ENCODE measurements at regions not wholly inside any gene's neighbourhood (a gene's known extent, or its start where the extent isn't known, plus 50 kb on each side); places are given as distances from the start of the nearest gene placed in this dataset.

GRCh38 chr17:54177606-54178308 lies 355.0 kb downstream of the KIF2B start:
- Histone ChIP-seq H3K9me2 (ENCODE audit: insufficient read depth, low read length) (no peaks in the 10 kb centered on the region), H3K4me1 (ENCODE audit: insufficient read depth, low read length, poor library complexity, severe bottlenecking) (no peaks in the 10 kb centered on the region), H3K9me3 (ENCODE audit: low read length) (no peaks in the 10 kb centered on the region), H3K4me2 (ENCODE audit: low read length) (no peak overlapping the region), H3K79me2 (ENCODE audit: insufficient read depth, low read depth, low read length) (no peaks in the 10 kb centered on the region), H2AFZ (ENCODE audit: low read length) (no peak overlapping the region), H3K4me3 (ENCODE audit: low read depth, low read length, poor library complexity, severe bottlenecking) (no peak overlapping the region), H3K27ac (ENCODE audit: low read depth, low read length, poor library complexity, severe bottlenecking) (no peak overlapping the region), H4K20me1 (ENCODE audit: insufficient read depth, low read length) (no peaks in the 10 kb centered on the region), H3K36me3 (ENCODE audit: insufficient read depth, low read length) (no peaks in the 10 kb centered on the region)
- TF ChIP-seq, protein P1, sequence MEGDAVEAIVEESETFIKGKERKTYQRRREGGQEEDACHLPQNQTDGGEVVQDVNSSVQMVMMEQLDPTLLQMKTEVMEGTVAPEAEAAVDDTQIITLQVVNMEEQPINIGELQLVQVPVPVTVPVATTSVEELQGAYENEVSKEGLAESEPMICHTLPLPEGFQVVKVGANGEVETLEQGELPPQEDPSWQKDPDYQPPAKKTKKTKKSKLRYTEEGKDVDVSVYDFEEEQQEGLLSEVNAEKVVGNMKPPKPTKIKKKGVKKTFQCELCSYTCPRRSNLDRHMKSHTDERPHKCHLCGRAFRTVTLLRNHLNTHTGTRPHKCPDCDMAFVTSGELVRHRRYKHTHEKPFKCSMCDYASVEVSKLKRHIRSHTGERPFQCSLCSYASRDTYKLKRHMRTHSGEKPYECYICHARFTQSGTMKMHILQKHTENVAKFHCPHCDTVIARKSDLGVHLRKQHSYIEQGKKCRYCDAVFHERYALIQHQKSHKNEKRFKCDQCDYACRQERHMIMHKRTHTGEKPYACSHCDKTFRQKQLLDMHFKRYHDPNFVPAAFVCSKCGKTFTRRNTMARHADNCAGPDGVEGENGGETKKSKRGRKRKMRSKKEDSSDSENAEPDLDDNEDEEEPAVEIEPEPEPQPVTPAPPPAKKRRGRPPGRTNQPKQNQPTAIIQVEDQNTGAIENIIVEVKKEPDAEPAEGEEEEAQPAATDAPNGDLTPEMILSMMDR (conservative IDR thresholded peaks at IDR 0.05; ENCODE audit: low read length) = no peak
- TF ChIP-seq EZH2phosphoT487 (IDR thresholded peaks at IDR 0.05; ENCODE audit: borderline replicate concordance, low read depth, low read length) = no peak
- BruUV-seq (replicated peaks) = no TSS peak
- DNase-seq (ENCODE audit: low spot score) = no peak
- ChIA-PET CTCF (ENCODE audit: unreplicated experiment) (no interaction called here), POLR2A (no interaction called here)
- intact Hi-C loops (cut with micrococcal nuclease; ENCODE audit: unreplicated experiment) = no loop called here

GRCh38 chr17:54180950-54181349 lies 358.2 kb downstream of the KIF2B start:
- CTCF ChIA-PET (ENCODE audit: unreplicated experiment) = no interaction called here
- TF ChIP-seq, protein P1 (conservative IDR thresholded peaks at IDR 0.05; ENCODE audit: low read length) = no peak
- no peak for TF ChIP-seq EZH2phosphoT487 (IDR thresholded peaks at IDR 0.05; ENCODE audit: borderline replicate concordance, low read depth, low read length)
- POLR2A ChIA-PET = no interaction called here
- no peak overlapping the region for H3K4me3 ChIP-seq (ENCODE audit: low read depth, low read length, poor library complexity, severe bottlenecking)
- no peaks in the 10 kb centered on the region for H3K4me1 ChIP-seq (ENCODE audit: insufficient read depth, low read length, poor library complexity, severe bottlenecking)
- no peak overlapping the region for H2AFZ ChIP-seq (ENCODE audit: low read length)
- no peaks in the 10 kb centered on the region for H3K9me3 ChIP-seq (ENCODE audit: low read length)
- no peaks in the 10 kb centered on the region for H4K20me1 ChIP-seq (ENCODE audit: insufficient read depth, low read length)
- no peak overlapping the region for H3K4me2 ChIP-seq (ENCODE audit: low read length)
- BruUV-seq (replicated peaks) = no TSS peak
- no peaks in the 10 kb centered on the region for H3K9me2 ChIP-seq (ENCODE audit: insufficient read depth, low read length)
- intact Hi-C loops (cut with micrococcal nuclease; ENCODE audit: unreplicated experiment) = no loop called here
- H3K36me3 ChIP-seq (ENCODE audit: insufficient read depth, low read length) = no peaks in the 10 kb centered on the region
- no peak for DNase-seq (ENCODE audit: low spot score)
- H3K27ac ChIP-seq (ENCODE audit: low read depth, low read length, poor library complexity, severe bottlenecking) = no peak overlapping the region
- H3K79me2 ChIP-seq (ENCODE audit: insufficient read depth, low read depth, low read length) = no peaks in the 10 kb centered on the region

DNA sequence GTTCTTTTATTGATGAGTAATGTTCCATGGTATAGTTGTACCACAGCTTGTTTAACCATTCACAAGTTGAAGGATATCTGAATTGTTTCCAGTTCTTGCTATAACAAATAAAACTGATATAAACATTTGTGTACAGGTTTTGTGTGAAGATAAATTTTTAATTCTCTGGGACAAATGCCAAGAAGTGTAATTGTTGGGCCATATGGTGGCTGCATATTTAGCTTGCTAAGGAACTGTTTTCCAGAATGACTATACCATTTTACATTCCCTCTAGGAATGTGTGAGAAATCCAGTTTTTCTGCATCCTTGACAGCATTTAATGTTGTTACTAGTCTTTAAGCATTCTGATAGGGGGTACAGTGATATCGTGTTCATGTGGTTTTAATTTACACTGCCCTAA lies 368.5 kb downstream of the KIF2B start:
- H3K9me2 ChIP-seq (ENCODE audit: insufficient read depth, low read length) = no peaks in the 10 kb centered on the region
- no peak overlapping the region for H3K4me2 ChIP-seq (ENCODE audit: low read length)
- POLR2A ChIA-PET = no interaction called here
- no peaks in the 10 kb centered on the region for H3K79me2 ChIP-seq (ENCODE audit: insufficient read depth, low read depth, low read length)
- H3K4me1 ChIP-seq (ENCODE audit: insufficient read depth, low read length, poor library complexity, severe bottlenecking) = no peaks in the 10 kb centered on the region
- H3K27ac ChIP-seq (ENCODE audit: low read depth, low read length, poor library complexity, severe bottlenecking) = no peak overlapping the region
- H2AFZ ChIP-seq (ENCODE audit: low read length) = no peak overlapping the region
- intact Hi-C loops (cut with micrococcal nuclease; ENCODE audit: unreplicated experiment) = no loop called here
- TF ChIP-seq, protein P1 (conservative IDR thresholded peaks at IDR 0.05; ENCODE audit: low read length) = no peak
- TF ChIP-seq EZH2phosphoT487 (IDR thresholded peaks at IDR 0.05; ENCODE audit: borderline replicate concordance, low read depth, low read length) = no peak
- CTCF ChIA-PET (ENCODE audit: unreplicated experiment) = no interaction called here
- no peaks in the 10 kb centered on the region for H3K9me3 ChIP-seq (ENCODE audit: low read length)
- no TSS peak for BruUV-seq (replicated peaks)
- H3K4me3 ChIP-seq (ENCODE audit: low read depth, low read length, poor library complexity, severe bottlenecking) = no peak overlapping the region
- no peaks in the 10 kb centered on the region for H4K20me1 ChIP-seq (ENCODE audit: insufficient read depth, low read length)
- no peaks in the 10 kb centered on the region for H3K36me3 ChIP-seq (ENCODE audit: insufficient read depth, low read length)
- no peak for DNase-seq (ENCODE audit: low spot score)
